ENCODE measurements at regions not wholly inside any gene's neighbourhood (a gene's known extent, or its start where the extent isn't known, plus 50 kb on each side); places are given as distances from the start of the nearest gene placed in this dataset.
"Not testable (repeated sequence)": the region's sequence is repeated elsewhere in the genome, so short reads cannot be mapped to it uniquely, and the experiment has no call there.

DNA sequence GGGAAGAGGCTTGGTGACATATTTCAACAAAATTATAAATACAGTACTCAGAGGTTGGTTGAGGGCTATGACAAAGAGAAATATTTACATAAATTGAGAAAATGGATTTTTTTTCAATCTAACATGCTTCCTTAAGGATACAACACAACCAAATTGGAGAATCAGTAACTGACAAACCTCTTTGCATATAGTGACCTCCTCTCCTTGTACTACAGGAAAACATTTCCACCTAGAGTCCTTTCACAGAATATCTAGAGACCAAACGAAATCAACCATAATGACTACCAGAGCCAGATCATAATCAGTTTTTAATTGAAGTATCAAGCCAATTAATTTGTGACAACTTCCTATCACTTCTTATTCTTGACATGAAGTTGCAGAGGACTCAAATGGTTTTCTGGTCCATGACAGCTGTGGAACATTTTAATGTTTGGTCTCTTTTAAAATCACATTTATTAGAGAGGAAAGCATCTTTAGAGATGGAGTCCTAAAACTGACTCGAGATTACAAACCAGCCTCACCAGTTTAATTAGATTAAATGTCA is 1636.5 kb upstream of the C9orf72 start:
- peak; percentile 52 for DNase-seq

DNA sequence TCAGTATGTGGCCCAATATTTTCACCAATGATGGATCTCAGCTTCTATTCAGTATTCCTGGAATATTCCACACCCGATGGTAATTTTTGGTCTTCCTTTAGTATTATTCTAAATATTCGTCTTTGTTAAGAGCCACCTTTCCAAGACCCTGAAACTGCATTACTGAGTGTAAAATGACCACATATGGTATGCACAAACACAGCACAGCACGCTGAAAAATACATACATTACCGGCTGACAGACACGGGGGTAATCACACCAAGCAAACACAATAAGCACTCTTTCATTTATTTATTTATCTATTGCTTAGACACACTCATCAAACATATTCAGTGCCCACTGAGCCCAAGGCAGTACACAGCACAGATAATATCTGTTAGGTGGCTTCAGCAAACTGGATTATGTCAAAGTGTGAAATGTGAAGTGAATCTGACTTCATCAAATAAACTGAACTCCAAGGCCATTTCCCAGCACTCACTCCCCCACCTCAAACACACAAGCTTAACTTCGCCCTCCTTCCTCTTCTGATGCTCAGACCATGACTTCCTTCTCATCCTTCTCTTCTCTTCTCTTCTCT is 1637.8 kb upstream of the C9orf72 start:
- DNase-seq = peak; percentile 40

DNA sequence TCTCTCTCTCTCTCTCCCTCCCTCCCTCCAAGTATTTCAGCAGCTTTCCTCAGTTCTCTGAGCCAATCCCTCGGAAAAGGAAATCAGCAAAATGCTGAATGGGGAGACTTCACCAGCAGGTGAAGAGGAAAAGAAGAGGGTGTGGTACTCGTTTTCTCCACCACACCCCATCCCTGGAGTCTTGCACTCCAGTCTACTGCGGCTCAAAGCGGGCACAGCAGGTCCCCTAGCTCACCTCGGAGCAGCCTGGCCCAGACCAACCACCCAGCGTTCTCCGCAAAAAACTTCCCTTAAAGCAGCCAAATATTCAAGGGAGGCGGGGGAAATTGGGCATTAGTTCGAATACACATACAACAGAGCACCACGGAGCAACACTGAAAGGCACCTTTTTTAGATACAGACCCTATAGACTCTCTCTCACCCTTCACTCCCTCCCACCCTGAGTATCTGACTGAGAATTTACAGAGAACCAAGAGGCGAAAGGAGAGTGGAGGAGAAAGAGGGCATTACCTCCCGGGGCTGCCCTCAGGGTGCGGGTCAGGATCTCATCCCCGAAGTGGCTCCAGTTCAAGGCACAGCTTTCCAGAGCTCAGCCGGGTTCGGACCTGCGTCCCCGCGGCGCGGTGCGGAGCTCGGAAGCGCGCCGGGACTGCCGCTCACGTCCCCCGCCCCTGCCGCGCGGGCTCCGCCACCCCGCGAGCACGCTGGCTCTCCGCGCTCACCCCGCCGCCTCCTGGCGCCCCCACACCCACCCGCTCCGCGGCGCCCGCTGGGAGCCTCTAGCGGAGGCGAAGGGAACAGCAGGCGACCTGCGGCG is 1638.5 kb upstream of the C9orf72 start:
- DNase-seq = peak; percentile 60

DNA sequence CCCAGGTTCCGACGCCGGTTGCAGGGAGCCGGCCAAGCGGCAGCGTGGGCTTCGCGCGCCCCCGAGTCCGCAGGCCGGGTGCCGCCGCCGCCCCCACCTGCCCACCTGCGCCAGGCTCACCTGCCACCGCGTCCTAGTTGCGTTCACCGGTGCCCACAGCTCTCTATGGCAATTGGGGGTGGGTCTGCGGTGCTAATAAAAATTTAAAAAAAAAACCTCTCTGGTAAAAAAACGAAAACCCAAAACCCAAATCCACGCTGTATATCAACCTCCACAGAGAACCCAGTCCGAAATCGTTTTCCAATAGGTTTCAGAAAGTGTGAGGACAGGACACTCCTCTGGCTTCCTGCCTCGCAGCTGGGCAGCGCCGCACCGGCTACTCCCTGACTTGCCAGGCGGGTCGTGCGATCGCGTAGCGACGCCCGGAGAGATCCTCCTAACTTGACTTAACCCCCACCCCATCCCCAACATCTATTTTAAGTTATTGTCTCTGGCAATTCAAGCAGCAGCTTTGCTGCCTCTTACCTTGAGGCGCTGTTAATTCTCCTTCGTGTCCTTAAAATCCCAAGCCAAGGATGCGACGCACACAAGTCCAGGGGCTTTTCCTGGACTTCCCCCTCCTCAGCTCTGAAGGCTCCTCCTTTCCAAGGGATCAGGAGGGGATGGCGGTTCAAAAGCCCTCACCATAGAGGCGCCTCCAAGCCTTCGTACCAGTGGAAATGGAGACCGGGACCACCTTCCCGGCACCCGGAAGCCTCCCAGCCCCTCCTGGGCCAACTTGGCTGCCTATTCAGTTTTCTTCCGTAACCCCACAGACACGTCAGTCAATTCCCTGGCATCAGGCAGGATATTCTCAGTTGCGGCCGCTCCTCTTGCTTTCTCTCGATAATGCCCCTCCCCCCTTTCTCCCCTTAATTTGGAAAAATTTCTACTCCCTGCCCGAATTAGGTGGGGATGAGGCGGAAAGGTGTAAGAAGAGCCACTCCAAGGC is 1639.4 kb upstream of the C9orf72 start:
- DNase-seq = peak; percentile 45

DNA sequence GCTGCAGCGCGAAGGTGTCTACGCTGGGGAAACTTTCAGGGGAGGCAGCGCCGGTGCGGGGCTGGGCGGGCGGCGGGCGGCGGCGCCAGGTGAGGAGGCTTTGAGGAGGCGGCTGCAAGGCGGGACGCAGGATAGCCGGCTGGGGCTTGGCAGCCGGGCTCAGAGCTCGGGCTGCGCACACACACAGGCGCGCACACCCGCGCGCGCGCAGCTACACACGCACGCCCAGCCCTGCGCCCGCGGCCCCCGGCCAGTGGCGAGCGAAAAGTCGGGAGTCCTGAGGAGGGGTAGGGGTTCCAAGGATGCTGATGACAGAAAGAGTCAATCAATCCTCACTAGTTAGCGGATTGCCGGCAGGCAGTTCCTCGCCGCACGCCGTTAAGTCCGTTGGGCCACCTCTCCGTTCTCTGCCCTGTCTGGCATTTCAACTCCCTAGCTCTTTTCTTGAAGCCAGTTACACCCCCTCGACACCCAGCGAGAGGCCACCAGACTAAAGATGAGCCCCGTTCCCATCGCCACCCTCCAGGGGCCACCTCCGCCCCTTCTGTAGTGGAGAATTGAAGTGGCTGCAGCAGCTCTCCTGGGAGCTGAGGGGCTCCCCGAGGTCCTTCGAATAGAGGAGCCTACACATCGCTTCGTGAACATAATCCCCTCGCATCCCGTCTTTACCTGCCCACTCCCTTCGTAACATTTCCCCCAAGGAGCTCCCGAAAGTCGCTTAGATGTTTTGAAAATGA is 1640.3 kb upstream of the C9orf72 start, which contains the start of gene LINGO2:
LINGO2 (minus strand) TSS at position 185 of the 737 bp plus-strand sequence.
- DNase-seq = peak; percentile 82

DNA sequence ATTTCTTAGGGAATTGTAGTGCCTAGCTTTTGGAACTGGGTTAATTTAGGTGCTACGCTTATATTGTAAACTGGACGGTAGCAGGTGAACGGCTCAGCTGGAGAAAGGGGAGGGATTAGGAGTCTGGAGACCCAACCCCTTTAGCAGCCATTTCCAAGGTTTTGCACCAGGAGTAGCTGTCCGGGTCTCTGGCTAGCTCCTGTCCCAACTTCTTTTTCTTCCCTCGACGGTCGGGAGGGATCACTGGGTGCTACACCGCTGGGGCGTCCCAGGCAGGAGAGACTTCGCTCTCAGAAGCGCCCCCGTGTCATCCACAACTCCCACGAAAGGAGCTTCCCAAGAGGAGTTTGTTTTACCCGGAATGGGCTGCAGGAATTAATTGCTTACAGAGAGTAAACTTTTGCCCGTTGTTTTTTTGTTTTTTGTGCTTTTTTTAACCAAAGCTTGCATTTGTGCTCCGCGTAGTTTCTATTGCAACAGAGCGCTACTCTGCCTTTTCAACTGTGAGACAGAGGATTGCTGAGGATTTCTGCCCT is 1640.9 kb upstream of the C9orf72 start:
- peak; percentile 94 for DNase-seq

DNA sequence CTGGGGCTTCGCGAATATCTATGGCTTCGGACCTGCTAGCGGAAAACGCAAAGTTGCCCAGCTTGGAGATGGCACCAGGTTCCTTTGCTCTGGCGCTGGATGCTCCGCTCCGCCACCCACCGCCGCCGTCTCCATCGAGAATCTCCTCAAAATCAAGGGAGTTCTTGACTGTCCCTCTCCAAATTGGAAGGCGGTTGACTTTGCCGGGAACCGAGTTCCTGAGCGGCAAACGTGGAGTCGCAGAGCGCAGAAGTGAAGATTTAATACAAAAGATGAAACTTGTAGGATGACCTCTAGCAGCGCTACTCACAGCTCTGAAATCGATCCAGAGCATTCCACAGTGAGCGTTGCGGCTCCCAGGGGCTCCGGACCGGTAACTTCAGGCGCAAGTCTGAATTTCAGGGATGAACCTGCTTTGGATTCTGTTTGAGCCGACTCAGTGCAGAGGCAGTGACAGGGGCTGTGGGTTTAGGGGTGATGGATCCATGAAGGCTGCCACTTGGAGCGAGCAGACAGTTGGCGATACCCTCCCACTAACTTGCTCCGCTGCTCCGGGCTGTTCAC is 1641.5 kb upstream of the C9orf72 start:
- no peak for DNase-seq

DNA sequence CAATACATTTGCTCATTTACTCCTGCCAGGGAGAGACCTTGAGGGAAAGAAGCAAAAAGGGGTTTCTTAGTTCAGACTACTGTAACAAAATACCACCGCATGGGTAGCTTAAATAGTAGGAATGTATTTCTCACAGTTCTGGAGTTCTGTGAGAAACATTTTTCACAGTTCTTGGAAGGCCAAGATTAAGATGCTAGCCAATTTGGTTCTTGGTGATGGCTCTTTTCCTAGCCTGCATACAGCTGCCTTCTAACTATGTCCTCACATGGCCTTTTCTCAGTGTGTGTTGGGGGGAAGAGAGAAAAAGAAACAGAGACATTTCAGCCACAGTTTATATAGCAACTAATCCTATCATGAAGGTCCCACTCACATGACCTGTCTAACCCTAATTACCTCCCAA is 1644.7 kb upstream of the C9orf72 start:
- no peak for DNase-seq

DNA sequence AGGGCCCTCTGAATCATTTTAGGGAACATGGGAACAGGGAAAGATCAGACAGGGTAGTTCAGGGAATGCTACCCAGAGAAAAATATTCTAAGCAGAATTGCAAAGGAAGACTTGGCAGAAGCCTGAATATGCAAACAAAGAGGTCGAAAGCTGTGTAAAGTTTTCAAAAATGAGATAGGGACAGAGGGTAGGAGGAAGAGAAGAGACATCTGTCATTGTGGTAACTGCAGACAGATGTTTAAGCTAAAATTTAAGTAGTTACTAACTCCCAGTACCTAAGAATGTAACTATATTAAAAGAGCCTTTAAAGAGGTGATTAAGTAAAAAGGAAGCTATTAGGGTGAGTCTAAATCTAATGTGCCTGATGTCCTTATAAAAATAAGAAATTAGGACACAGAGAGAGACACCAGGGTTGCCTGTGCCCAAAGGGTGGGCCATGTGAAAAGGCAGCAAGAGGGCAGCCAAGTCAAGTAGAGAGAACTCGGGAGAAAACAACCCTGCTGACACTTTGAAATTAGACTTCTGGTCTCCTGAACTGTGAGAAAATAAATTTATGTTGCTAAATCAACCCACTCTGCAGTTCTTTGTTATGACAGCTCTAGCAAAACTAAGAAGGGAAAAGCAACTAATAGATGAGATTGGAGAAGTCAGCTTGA is 1647.4 kb upstream of the C9orf72 start:
- DNase-seq = no peak

DNA sequence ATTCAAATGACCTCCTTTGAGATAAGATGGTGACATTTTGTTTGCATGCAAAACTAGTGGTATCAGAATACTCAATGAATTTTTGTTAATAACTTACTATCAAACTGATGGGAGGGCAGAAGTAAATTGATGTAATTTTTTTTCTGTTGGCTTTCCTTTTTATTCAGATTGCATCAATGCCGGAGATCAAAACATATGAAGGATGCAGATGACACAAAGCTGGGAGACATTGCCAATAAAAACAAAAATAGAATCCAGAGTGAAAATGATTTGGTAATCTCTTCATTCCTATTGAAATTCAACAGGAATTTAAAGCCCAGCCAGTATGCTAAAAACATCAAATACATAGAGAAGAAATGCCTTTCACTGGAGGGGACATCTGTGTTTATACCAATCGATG is 1655.3 kb upstream of the C9orf72 start:
- no peak for DNase-seq

DNA sequence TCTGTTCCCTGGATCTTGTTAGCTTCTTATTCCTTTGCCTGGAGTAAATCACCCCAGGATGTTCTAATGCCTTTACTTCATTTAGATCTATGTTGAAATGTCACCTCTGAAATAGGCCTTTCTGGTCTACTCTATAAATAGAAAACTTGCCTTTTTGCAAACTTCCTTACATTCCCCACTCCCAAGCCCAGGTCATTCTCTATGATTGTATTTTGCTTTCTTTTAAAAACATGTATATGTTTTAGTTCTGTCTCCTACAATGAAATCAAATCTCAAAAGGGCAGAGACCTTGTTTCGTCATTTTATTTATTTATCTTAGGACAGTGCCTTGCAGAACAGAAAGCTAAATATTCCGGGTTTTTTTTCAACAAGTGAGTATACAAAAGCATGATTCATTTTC is 1657.7 kb upstream of the C9orf72 start:
- no peak for DNase-seq

DNA sequence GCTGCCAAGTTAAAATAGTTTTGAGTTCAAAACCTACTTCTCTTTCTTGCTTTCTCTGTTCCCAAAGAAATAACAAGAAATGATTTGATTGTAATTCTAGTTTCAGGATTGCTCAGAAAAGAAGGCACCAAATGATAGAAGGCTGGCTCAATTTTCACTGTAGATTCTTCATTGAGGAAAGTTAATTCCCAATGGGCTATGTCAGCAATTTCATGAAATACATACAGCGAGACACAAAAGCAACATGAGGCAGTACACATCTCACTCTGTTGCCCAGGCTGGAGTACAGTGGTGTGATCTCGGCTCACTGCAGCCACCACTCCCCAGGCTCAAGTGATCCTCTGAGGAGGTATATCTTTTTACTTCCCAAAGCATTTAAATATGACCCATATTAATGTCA is 1659.9 kb upstream of the C9orf72 start:
- DNase-seq = no peak

DNA sequence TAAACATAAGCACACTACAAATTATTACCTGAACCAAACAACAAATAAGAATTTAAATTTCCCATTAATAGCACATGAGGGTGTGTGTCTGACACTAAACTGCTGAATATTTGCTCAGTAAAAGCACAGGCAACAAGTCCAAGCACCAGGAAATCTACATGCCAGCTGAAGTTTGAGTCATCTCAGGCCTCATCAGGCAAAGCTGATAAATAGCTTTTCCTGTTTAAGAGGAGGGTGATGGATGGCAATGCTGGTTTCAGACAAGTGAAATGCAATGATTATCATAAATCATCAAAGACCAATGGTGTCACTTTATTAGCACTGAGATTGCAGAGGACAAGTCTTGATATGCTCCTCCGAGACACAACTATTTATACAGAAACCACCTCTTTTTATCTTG is 1668.0 kb upstream of the C9orf72 start:
- DNase-seq = no peak

DNA sequence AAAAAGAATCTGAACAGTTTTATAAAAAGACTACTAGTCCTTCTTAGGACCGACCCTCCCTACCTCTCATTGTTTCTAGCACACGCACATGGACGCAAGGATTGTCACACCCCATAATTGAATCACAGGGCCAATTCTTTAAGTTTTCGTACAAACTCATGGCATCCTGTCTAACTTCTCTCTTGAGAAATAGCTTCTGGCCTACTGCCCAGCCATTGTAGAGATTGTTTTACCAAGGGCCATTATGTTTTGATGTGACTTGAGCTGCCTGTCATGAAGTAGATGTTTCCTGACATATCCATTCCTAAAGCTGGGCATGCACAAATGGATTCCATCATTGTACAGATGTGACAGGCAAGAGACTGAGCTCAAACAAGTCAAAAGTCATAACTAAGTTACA is 1672.1 kb upstream of the C9orf72 start:
- DNase-seq = no peak

DNA sequence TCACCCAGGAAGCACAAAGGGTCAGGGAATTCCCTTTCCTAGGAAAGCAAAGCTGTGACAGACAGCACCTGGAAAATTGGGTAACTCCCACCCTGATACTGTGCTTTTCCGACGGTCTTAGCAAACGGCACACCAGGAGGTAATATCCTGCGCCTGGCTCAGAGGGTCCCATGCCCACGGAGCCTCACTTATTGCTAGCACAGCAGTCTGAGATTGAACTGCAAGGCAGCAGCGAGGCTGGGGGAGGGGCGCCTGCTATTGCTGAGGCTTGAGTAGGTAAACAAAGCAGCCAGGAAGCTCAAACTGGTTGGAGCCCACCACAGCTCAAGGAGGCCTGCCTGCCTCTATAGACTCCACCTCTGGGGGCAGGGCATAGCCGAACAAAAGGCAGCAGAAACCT is 1697.1 kb upstream of the C9orf72 start:
- DNase-seq = not testable (repeated sequence)

DNA sequence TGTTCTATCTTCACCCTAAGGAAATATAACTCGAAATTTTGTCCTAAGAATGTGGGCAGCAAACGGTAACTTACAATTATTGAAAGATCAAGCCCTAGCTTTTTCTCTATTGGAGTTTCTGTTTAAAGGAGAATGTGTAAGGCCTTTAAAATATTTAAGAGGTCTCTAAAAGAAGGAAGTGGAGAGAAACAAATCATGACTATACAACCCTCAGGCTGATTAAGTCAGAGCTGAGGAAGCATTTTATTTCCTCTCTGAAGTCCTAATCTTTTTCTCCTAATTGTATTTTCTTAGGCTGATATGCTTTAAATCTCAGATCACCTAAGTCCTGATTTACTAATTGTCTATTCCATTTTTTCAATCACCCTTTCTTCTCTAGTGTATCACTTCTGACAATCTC is 1708.8 kb upstream of the C9orf72 start:
- DNase-seq = no peak

DNA sequence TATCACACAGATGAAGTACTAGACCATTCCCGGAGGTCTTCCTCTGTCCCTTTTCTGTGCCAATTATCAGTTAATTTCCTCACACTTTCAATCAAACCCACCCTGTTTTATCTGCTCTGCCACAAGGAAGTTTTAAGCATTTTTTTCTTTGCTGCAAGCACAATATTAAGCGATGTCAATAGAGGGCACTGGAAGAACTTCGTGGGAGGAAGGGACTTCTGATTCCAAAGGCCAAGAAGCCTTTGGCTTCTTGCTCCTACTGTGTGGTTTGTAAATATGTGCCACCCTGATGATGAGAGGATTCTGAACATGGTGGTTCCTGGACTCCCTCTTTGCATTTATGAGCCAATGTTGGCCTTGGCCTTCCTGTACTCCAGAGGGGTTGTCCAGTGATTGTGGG is 1712.5 kb upstream of the C9orf72 start:
- DNase-seq = no peak

DNA sequence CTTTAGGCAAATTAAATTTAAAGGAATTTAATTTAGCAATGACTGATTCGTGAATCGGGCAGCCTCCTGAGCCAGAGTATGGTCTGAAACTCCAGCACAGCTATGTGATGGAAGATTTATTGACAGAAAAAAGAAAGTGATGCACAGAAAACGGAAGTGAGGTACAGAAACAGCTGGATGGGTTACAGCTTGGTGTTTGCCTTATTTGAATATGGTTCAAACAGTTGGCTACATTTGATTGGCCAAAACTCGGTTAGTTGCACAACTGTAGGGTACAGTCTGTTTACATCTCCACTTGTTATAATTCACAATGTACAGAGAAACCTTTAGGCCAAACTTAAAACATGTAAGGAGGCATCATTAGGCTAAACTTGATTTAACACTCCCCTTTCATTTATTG is 1716.1 kb upstream of the C9orf72 start:
- no peak for DNase-seq

DNA sequence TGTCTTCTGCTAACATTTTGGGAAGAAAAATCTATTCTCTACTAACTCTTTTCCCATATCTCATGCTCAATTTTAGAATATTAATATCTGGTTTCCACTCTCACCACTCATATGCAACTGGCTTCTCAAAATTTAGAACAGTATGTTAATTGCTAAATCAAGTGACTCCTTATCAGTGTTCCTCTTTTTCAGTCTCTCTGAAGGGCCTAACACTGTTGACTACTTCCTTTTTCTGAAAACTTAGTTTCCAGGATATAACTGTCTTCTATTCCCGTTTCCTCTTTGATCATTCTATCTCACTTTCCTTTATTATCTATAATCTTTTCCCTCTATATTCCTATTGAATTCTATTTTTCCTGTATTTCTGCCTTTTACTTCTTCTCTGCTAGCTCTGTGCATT is 1717.2 kb upstream of the C9orf72 start:
- DNase-seq = no peak

DNA sequence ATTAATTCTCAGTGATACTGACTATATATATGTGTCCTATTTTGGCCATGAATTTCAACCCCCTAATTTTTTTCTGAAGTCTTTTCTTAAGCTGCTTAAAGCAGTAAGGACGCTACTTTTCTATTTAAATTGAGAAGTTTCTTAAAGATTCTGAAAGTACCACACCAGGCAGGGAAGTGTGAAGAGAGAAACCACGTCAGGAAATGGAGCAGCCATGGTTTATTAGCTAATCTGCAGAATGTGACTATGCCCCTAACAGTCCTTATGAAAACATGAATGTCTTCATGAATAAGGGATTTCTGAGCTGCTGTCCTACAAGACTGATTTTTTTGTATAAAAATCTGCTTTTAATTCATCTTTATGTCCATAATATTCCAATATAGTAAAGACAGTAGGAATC is 1724.3 kb upstream of the C9orf72 start:
- no peak for DNase-seq

DNA sequence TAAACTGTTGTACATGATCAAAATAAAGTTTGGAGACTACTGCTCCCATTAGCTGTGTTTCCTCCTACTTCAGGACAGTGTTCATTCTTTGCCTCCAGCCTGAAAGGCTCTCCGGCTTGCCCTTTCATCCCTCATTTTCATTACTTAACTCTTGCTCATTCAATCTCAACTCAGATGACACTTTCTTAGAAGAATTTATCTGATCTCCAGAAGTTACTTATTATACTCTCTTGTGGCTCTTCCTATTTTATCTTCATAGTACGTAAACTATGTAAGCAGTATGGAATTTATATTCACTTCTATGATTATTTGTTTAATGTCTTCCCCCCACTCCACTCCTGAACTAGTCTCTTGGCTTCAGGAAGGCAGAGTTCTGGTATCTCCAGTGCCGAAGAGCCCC is 1737.9 kb upstream of the C9orf72 start:
- DNase-seq = no peak

Measured in NCI-H446 treated with DMSO at 0.1 percent for 48 hours (cell line).